NB4 (cell line): ENCODE measurements at regions not wholly inside any gene's neighbourhood (a gene's known extent, or its start where the extent isn't known, plus 50 kb on each side); places are given as distances from the start of the nearest gene placed in this dataset.

Experiments
- CTCF ChIP-seq: IDR thresholded peaks from one replicate; pipeline ENCODE4 v1.5.1; 2012; ENCODE audit warnings: low read depth, low read length
- MYC ChIP-seq: IDR thresholded peaks from 2 replicates; pipeline ENCODE4 v1.6.1; 2011; ENCODE audit warnings: low read depth, low read length
- POLR2A ChIP-seq: IDR thresholded peaks from 2 replicates; pipeline ENCODE4 v1.6.1; 2011; ENCODE audit warnings: mild to moderate bottlenecking; ENCODE audit not compliant: insufficient read length; ENCODE audit errors: extremely low read depth
- TF ChIP-seq, protein P1 (sequence below): IDR thresholded peaks from 2 replicates; pipeline ENCODE4 v1.6.1; 2011; ENCODE audit warnings: low read depth, low read length

- TF ChIP-seq POLR2A (no peak), MYC (no peak), CTCF (no peak)
- TF ChIP-seq, protein P1, sequence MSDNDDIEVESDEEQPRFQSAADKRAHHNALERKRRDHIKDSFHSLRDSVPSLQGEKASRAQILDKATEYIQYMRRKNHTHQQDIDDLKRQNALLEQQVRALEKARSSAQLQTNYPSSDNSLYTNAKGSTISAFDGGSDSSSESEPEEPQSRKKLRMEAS: no peak
Measured at GRCh38 chr5:114790403-114790792, 379.3 kb downstream of the TRIM36 start.
